NT2/D1 (cell line): ENCODE measurements at regions not wholly inside any gene's neighbourhood (a gene's known extent, or its start where the extent isn't known, plus 50 kb on each side); places are given as distances from the start of the nearest gene placed in this dataset.

Experiments used
- SUZ12 ChIP-seq: IDR thresholded peaks from 2 replicates; pipeline ENCODE4 v1.6.1; 2011; ENCODE audit not compliant: insufficient read length, insufficient read depth; ENCODE audit errors: extremely low read depth
- YY1 ChIP-seq: IDR thresholded peaks from 2 replicates; pipeline ENCODE4 v1.6.1; 2011; ENCODE audit not compliant: insufficient read length, insufficient read depth
- ZNF274 ChIP-seq: IDR thresholded peaks from 2 replicates; pipeline ENCODE4 v1.6.1; 2011; ENCODE audit warnings: mild to moderate bottlenecking, low read depth, low read length

- no peak for TF ChIP-seq YY1
- TF ChIP-seq ZNF274 = no peak
- TF ChIP-seq SUZ12 = no peak
Observed at GRCh38 chr10:83656924-83657323, 482.4 kb upstream of the GHITM start.
